ENCODE measurements at regions not wholly inside any gene's neighbourhood (a gene's known extent, or its start where the extent isn't known, plus 50 kb on each side); places are given as distances from the start of the nearest gene placed in this dataset.

- TF ChIP-seq TOX (CRISPR knock-in tag; IDR thresholded peaks at IDR 0.05; ENCODE audit: borderline replicate concordance) (no peak), ZNF8 (CRISPR knock-in tag; IDR thresholded peaks at IDR 0.05) (no peak), CSDC2 (CRISPR knock-in tag; IDR thresholded peaks at IDR 0.05) (no peak), PATZ1 (CRISPR knock-in tag; IDR thresholded peaks at IDR 0.05; ENCODE audit: borderline replicate concordance) (no peak), ARNTL (CRISPR knock-in tag; IDR thresholded peaks at IDR 0.05; ENCODE audit: borderline replicate concordance, low read depth) (no peak), ISL1 (CRISPR knock-in tag; IDR thresholded peaks at IDR 0.05) (no peak), RARB (CRISPR knock-in tag; IDR thresholded peaks at IDR 0.05) (no peak), ZFP3 (CRISPR knock-in tag; IDR thresholded peaks at IDR 0.05) (no peak), ZFP30 (CRISPR knock-in tag; IDR thresholded peaks at IDR 0.05) (no peak), SNAI2 (CRISPR knock-in tag; IDR thresholded peaks at IDR 0.05) (no peak), CREB5 (CRISPR knock-in tag; IDR thresholded peaks at IDR 0.05; ENCODE audit: low read depth) (no peak)
These were observed 138.6 kb upstream of the SMARCAD1 start for GRCh38 chr4:94068753-94069719.
